ENCODE measurements at regions not wholly inside any gene's neighbourhood (a gene's known extent, or its start where the extent isn't known, plus 50 kb on each side); places are given as distances from the start of the nearest gene placed in this dataset.
"Not testable (repeated sequence)": the region's sequence is repeated elsewhere in the genome, so short reads cannot be mapped to it uniquely, and the experiment has no call there.

DNA sequence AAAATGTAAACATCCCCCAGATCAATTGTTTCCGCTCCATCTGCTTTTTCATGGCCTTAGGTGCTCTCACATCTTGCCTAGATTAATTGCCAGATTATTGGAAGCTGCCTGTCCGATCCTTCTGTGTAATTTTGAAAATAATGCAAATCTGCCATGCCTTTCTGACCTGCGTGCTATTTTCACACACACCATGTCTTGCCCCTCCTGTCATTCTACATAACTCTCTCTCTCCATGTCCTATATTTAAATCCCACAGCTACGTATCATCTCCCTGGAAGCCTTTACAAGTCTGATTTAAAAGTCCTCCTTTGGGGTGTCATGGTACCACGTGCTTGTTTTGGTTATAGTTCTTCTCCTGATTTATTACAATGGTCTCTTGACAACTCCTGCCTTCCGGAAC lies 247.6 kb upstream of the ELAVL2 start:
- DNase-seq (ENCODE audit: low read depth in 1 of 2, low spot score in 1 of 2) = no peak

DNA sequence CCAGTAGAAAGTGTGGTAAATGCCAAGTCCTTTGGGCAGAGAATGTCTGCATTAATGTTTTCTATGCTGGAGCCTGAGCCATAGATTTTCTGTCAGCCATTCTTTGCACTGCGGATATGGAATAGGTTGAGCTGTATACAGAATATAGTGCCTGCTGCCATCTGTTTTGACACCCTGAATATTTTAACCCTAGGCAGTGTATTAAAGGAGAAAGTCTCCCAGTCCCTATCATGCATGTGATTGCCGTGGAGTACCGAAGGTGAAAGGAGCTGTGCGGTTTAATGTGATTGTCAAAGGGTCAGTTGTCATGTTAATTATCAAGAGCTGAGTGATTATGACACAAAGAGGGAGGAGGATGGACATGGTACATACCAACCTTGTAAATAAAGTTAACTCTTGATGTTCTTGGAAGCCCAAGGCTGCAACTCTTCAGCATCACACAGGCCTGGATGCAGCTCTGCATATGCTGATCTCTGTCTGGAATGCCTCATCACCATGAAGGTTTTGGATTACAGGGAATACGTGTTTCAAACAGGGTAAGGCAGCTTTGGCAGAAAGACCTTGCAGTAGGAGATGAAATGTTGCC lies 247.1 kb upstream of the ELAVL2 start:
- no peak for DNase-seq (ENCODE audit: low read depth in 1 of 2, low spot score in 1 of 2)

DNA sequence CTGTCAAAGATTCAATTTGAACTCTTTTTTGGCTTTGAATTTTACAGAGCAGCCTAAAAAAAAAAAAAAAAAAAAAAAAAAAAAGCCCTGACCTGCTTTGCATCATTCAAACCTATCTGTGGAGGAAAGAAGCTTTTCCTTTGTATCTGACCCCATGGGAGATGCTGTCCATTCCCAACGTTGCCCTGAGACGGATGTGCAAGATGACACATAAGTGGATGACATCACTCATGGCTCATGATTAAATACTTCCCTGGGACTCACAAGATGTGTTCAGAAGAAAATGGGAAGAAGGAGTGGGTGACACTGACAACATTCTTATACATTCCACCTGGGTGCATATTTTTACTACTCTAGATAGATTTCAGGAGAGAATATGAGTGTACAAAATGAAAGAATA lies 245.7 kb upstream of the ELAVL2 start:
- DNase-seq (ENCODE audit: low read depth in 1 of 2, low spot score in 1 of 2) = no peak

DNA sequence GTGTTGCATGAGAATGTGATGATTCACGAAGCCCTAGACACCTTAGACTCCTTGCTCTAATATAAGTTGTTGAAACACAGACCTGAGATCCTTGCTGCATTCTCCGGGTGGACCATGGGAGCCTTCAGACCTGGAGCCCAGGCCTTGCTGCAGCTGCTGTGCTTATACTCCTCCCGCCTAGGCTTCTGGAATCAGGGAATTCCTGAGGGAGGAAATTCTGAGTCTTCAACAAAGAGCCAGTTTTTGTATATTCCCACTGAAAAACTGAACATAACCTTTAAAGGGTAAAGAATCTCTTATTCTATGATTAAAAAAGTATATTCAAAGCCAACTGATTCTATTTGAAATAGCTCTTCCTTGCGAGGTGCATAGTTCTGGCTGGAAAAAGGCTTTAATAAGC lies 245.1 kb upstream of the ELAVL2 start:
- DNase-seq (ENCODE audit: low read depth in 1 of 2, low spot score in 1 of 2) = no peak

DNA sequence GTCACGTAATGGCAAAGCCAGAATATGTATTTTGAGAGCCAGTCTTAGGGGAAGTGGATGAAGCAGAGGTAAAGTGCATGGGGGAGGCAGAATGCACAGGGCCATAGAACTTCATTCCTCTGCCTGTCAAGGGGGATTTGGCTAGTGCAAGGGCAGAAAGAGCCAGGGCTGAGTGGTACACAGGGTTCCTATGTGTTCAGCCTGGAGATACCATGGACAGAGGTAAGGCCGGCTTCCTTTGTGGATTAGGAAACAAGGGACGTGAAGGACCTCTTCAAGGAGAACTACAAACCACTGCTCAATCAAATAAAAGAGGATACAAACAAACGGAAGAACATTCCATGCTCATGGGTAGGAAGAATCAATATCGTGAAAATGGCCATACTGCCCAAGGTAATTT lies 241.1 kb upstream of the ELAVL2 start:
- not testable (repeated sequence) for DNase-seq (ENCODE audit: low read depth in 1 of 2, low spot score in 1 of 2)

DNA sequence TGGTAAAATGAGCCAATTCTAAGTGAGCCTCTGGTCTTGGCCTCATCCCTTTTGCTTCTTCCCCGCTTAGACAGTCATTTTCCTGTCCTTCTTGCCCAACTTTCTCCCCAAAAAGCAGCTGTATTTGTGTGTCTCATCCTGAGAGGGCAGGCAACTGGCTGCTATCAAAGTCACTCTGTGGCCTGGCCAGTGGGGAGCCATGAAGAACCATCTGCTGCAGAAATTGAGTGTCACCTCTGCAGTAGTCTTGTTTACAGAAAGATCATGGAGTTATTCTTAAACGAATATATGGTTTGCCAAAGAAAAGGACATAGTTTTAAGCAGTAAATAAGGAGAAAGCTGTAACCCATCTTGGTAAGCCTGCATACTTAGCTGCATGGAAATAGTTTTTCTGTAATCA lies 233.6 kb upstream of the ELAVL2 start:
- DNase-seq (ENCODE audit: low read depth in 1 of 2, low spot score in 1 of 2) = no peak

DNA sequence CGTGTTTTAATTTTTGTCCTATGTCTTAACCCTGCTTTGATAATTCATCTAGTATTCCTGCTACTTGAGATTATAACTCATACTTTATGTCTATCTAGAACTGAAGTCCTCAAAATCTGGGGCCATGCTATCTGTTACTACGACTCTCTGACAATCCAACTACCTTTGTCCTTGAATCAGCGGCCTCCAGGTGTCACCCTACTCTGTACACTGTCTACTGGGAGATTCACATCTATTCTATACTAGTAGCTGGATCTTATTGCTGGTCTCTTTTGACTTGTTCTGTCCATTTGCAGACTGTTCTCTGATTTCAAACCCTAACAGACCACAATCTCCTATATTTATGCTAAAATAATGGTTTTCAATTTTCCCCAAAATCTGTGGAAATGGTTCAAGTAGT lies 225.5 kb upstream of the ELAVL2 start:
- DNase-seq (ENCODE audit: low read depth in 1 of 2, low spot score in 1 of 2) = no peak

DNA sequence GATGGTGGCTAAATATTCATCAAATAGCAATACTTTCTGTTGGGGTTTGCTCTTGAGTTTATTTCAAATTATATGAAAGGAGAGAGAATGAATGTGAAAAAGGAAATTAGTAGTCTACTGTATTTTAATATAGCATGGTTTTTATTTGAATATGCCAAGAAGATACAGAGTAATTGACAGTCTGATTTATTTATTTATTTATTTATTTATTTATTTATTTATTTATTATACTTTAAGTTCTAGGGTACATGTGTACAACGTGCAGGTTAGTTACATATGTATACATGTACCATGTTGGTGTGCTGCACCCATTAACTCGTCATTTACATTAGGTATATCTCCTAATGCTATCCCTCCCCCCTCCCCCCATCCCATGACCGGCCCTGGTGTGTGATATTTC lies 224.2 kb upstream of the ELAVL2 start:
- DNase-seq (ENCODE audit: low read depth in 1 of 2, low spot score in 1 of 2) = not testable (repeated sequence)

DNA sequence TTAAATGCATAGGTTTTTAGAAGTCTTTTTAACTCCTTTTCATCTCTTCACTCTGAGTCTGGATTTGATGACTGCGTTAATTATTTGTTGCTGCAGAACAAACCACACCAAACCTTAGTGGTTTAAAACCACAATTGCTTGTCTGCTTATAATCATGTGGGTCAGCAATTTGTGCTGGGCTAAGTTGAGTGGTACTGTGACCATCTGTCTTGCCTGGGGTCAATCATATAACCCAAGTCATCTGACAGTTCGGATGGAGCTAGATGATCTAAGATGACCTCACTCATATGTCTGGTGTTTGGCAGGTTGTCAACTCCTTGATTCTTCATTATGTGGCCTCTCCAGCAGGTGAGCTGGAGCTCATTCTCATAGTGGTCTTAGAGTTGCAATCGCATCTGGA lies 219.1 kb upstream of the ELAVL2 start:
- no peak for DNase-seq (ENCODE audit: low read depth in 1 of 2, low spot score in 1 of 2)

DNA sequence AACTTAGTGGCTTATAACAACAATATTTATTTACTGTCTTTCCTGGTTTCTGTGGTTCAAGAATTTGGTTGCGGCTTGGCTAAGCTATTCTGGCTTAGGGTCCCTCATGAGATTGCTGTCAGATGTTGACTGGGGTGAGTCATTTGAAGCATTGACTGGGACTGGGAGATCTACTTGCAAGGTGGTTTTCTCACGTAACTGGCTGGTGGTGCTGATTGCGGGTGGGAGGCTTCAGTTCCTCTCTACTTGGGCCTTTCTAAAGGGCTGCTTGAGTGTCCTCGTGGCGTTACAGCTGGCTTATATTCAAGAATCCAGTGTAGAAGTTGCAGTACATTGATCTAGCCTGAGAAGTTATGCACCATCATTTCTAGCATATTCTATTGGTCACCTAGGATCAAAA lies 218.5 kb upstream of the ELAVL2 start:
- DNase-seq (ENCODE audit: low read depth in 1 of 2, low spot score in 1 of 2) = no peak

DNA sequence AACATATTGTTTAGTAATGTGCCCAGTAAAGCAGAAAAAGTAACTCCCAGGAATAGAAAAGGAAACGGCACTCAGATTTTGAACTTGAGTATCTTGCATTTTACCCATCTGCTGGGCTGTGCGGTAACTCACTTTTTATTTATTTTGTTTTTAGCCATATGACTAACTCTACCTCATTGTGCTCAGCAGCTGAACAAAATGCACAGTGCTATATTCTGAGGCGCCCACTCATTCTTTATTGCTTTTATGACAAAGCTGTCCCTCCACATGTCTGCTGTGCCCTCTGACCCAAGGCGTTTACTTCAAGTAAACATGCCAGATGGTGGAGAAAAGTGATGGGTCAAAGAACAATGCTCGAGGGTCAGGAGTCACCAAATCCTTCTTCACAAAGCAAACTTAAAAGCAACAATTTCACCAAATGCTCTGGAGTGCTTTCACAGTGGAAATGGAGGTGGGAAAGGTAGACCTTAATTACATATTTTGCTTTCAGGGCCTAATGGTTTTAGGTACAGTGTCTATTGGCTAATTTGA lies 215.2 kb upstream of the ELAVL2 start:
- no peak for DNase-seq (ENCODE audit: low read depth in 1 of 2, low spot score in 1 of 2)

DNA sequence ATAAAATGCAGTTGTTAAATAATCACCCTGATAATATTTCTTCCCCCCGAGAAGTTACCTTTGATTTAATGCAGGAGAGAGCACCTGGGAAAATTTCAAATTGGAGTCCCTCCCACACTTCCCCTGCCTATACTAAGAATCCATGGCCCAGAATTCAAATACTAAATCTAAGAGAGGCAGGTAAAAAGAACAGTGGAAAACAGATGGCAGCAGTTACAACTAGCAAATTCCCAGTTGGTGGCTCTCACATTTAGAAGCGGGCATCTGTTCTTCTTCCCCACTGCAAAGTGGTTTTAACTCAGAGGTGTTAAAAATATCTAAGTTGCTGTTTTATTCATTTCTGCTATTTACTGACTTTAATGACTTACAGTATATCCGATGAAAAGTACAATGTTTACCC lies 210.4 kb upstream of the ELAVL2 start:
- DNase-seq (ENCODE audit: low read depth in 1 of 2, low spot score in 1 of 2) = no peak

DNA sequence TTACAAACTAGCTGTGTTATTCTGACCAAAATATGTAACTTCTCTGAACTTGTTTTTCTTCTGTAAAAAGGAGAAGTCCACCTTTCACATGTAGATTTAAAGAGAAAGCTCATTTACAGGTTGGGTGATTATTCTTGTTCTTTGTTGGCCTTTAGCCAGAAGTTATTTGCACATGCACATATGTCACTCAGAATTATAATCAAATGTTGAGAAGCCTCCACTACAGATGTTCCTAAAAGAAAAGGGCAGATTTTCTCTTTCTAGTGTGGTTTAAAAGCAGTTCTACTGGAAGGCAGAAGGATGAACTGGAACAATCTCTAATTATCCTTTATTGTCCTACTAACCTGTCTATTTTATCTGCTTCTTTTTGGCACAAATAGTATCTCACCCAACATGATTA lies 209.8 kb upstream of the ELAVL2 start:
- DNase-seq (ENCODE audit: low read depth in 1 of 2, low spot score in 1 of 2) = no peak

DNA sequence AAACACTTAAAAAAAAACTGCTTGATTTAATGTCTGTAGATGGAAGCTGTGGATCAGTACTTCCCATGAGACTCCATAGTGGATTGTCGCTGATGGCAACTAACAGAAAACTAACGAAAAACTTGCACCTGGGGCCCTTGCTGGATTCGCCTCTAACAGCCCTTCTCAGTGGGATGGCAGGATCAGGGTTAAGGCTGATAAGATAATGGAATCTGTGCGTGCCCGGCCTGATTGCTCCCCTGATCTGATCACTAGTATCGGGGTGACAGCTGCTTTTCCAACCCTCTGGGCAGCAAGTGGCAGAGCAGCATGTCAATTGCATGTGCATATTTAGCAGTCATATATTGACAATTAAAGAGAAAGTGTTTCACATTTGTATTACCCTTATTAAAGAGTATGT lies 185.8 kb upstream of the ELAVL2 start:
- no peak for DNase-seq (ENCODE audit: low read depth in 1 of 2, low spot score in 1 of 2)

DNA sequence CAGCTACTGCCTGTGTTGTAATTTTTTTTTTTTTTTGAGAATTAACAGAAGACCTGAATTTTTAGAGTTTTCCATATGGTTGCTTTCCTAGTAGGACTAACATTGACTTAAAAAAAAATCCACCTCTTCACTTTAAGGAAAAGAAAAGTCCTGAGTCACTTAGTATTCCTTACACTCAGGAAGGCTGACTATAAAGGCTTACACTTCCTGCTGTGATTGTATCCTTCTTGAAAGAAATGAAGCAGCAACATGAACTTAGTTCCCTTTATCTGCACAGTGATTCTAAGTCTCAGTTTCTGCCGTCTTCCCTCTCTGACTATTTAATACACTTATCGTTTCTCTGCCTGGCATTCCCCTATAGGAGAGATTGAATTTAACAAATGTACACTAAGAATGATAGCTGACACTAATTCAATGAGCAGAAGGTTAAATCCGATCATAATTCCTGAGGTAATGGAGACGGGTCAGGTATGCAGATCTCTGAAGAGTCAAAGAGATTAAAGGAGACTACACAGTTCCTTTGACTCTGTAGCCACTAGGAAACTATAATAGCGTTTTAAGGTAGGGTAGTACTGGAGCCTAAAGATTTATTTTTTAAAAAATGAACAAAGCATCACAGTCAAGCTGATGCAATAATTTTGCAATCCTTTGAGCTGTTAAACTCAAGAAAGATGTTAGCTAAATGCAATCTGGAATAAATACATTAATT lies 185.1 kb upstream of the ELAVL2 start:
- no peak for DNase-seq (ENCODE audit: low read depth in 1 of 2, low spot score in 1 of 2)

DNA sequence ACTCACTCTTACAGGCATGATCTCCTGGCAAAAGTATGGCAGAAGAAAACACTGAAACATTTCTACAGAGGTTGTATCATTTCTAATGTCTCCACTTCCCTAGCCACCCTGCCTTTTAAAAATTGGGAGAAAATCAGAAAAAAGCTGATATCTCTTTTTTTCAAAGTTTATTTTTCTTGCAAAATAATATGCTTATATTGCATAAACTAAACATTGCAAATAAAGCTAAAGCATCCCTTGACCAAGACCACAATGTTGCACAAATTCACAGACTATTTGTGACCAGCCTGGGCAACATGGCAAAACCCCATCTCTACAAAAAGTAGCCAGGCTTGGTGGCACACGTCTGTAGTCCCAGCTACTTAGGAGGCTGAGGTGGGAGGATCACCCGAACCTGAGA lies 183.3 kb upstream of the ELAVL2 start:
- DNase-seq (ENCODE audit: low read depth in 1 of 2, low spot score in 1 of 2) = no peak

DNA sequence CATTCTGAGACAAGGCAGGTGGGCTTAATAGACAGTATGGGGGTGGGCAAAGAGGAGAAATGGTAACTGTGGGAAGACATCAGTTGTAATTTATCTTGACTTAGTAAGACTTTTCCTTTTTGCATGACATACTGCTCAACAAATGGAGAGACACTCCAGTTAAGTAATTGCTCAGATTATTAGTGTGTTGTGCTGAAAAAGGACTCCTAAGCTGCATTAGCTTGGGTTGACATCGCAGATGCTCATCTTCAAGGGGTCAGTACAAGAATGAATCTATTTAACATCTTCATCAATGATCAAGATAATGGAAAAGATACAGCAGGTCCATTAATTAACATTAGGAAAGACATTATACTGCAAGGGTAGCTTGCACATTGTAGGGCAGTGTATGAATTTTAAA lies 181.1 kb upstream of the ELAVL2 start:
- DNase-seq (ENCODE audit: low read depth in 1 of 2, low spot score in 1 of 2) = no peak

DNA sequence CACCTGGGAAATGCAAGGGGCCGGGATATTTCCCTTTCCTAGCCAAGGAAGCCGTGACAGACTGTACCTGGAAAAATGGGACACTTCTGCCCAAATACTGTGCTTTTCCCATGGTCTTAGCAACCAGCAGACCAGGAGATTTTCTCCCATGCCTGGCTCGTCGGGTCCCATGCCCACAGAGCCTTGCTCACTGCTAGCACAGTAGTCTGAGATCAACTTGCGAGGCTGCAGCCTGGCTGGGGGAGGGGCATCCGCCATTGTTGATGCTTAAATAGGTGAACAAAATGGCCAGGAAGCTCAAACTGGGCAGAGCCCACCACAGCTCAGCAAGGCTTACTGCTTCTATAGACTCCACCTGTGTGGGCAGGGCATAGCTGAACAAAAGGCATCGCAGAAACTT lies 165.8 kb upstream of the ELAVL2 start:
- not testable (repeated sequence) for DNase-seq (ENCODE audit: low read depth in 1 of 2, low spot score in 1 of 2)

DNA sequence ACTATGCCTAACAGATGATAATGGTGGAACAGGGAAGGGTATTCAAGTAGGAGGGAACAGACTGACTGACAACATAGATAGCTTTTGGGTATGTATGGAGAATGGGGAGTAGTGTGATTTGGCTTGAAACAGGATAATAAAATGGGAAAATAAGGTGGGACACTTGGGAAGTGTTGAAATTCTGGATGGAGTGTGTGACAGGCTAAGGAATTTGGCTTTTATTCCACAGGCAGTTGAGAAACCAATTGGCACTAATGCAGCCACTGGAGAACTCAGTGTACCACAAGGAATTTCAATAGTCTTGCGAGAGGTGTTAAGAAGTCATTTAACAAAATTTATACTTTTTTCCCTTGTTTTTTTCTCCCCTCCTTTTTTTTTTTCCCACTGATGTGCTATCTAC lies 153.5 kb upstream of the ELAVL2 start:
- no peak for DNase-seq (ENCODE audit: low read depth in 1 of 2, low spot score in 1 of 2)

DNA sequence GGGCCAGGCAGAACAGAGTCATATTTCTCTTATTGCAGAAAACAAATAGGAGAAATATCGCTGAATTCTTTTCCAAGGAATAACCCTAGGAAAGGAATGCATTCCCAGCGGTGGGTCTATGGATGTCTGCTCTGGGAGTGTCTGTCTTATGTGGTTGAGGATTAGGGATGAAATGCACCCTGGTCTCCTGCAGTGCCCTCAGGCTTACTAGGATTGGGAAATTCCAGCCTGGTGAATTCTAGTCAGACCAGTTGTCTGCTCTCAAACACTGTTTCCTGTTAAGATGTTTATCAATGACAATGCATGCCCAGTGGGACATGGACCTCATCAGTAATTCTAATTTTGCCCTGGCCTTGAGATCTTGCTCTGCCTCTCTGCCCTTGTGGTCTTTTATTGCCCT lies 136.1 kb upstream of the ELAVL2 start:
- DNase-seq (ENCODE audit: low read depth in 1 of 2, low spot score in 1 of 2) = no peak

DNA sequence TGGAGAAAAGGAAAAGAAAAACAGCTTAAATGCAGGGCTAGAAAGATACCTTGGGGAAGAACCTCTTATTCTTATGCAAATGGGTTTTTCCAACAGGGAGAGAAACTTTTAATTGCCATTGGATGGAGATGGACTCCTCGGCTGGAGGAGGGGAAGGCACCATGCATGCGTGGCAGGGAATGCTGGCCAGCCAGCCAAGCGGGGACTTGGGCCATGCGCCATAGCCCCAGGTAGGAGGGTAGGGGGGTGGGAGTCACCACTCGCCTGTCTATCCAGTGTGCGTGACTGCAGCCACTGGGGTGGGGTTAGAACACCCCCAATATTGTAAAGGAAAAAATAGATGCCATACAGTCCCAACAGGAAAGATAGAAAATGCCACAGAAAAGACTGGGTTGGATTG lies 119.9 kb upstream of the ELAVL2 start:
- DNase-seq (ENCODE audit: low read depth in 1 of 2, low spot score in 1 of 2) = peak in 1 of 2 donors; percentile 0

DNA sequence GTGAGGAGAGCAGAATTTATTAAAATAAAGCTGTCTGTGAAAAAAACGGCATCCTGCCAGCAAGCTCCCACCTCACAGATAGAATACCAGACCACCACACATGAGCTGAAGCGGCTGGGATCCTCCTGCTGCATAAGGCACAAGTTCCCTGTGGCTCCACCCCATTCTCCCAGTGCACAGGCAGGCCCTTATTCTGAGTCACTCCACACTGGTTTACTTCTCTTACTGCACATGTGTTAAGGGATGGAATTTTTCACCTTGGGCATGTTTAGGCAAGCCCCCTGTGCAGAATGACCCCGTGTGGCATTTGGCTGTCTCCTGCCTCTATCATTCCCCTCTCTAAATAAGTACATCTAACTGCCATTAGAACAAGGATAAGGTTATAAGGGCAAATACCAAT lies 115.0 kb upstream of the ELAVL2 start:
- no peak for DNase-seq (ENCODE audit: low read depth in 1 of 2, low spot score in 1 of 2)

DNA sequence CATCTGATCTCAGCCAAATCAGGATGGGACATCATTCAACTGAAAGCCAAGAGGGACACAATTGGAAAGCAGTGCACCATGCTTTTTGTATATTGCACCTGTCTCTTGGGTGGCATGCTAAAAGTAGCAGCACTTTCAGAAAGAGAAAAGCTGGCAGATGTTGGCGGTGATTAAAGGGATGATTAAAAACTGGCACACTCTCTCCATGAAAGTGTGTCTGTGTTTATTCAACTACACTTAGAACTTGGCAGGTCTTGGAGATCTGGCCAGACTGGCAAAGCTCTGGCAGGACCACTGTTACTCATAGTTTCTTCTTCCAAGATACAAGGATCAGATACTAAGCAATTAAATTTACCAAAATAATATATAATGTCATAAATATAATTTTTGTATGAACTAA lies 112.9 kb upstream of the ELAVL2 start:
- DNase-seq (ENCODE audit: low read depth in 1 of 2, low spot score in 1 of 2) = no peak
